Gastrocnemius medialis (tissue), 4 donors: ENCODE measurements at regions not wholly inside any gene's neighbourhood (a gene's known extent, or its start where the extent isn't known, plus 50 kb on each side); places are given as distances from the start of the nearest gene placed in this dataset.

Experiments
- CTCF ChIP-seq, 5 experiments: fragments of 450-650 bp in 3 of 5; fragments of 200-600 bp in 2 of 5; sonication (generic) in 2 of 5; IDR thresholded peaks in 4 of 5; conservative IDR thresholded peaks in 1 of 5; 1 replicate in 4 of 5; 2 replicates in 1 of 5; pipeline ENCODE4 v1.5.1; 2016 to 2019; ENCODE audit warnings: antibody characterized with exemption in 5 of 5, mild to moderate bottlenecking in 3 of 5, moderate library complexity in 3 of 5
- POLR2A ChIP-seq, 2 donors: fragments of 450-650 bp; IDR thresholded peaks; one replicate each; pipeline ENCODE4 v1.6.1; 2017; ENCODE audit warnings: antibody characterized with exemption in 2 of 2, mild to moderate bottlenecking in 2 of 2, moderate library complexity in 2 of 2

DNA sequence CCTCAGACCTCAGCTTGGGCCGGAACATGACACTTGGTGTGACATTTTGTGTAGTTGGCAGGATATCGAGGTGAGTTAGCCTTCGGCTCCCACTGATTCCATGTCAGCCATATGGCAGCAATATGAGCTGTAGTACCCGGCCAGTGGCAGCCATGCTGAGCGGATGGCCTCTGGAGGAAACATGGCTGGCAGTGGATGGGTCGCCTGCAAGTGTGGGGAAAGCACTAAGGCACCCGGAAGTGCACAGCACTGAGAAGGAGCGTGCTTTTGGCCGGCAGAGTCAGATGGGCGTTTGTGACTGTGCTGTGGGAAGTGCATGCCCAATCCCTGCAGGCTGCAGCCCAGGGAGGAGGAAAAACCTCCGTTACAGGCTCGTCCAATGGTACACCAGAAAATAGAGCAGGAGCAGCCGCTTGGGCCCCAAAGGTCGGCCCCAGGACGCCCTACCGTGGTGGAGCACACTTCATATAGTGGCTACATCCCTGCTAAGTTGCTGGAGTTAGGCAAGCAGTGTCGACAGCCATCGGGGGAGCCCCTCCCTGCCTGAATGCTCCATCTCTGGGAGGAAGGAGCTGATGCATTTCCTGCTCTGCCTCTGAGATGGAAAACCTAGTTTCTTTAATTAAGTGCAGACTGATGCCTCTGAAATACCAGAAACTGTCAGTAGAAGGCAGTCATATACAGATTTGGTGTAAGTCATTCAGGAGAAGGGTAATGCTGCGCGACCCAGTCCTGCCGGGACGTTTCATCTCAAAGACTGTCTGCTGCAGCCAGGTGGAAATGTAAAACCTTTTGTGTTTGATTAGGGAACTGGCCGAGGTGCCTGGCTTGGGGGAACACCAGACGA lies 2185.8 kb upstream of the ACO1 start:
- no peak for TF ChIP-seq POLR2A (IDR thresholded peaks at IDR 0.05)
- TF ChIP-seq CTCF (IDR thresholded peaks at IDR 0.05 in 4 of 5, conservative IDR thresholded peaks at IDR 0.05 in 1 of 5), result no peak
